Suprapubic skin (tissue), 3 donors: ENCODE measurements at regions not wholly inside any gene's neighbourhood (a gene's known extent, or its start where the extent isn't known, plus 50 kb on each side); places are given as distances from the start of the nearest gene placed in this dataset.
"Not testable (repeated sequence)": the region's sequence is repeated elsewhere in the genome, so short reads cannot be mapped to it uniquely, and the experiment has no call there.

Experiments
- POLR2AphosphoS5 ChIP-seq, 3 donors: sonication (generic); formaldehyde crosslinking; IDR thresholded peaks; one replicate each; pipeline ENCODE4 v1.6.1; 2017; ENCODE audit warnings: antibody characterized with exemption in 3 of 3
- TF ChIP-seq, protein P1 (sequence below), 2 donors: fragments of 200-600 bp in 1 of 2; fragments of 450-650 bp in 1 of 2; sonication (generic) in 1 of 2; IDR thresholded peaks; one replicate each; pipeline ENCODE4 v1.5.1; 2016 to 2019; ENCODE audit warnings: antibody characterized with exemption in 2 of 2, mild to moderate bottlenecking in 1 of 2, moderate library complexity in 1 of 2

DNA sequence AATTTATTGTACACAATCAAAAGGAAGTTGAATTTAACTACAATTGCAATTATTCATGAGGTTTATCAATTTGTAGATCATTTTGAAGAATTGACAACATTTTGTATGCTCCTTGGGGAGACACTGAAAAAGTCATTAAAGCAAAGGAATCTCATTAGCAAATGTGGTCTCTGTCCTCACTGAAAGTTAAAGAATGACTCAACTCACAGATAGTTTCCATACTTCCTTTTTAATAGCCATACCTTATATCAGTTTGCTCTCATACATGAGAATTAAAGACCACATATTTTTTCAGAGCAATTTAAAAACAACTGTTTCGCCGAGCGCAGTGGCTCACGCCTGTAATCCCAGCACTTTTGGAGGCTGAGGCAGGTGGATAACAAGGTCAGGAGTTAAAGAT lies 55.1 kb upstream of the KIF2A start:
- TF ChIP-seq, protein P1, sequence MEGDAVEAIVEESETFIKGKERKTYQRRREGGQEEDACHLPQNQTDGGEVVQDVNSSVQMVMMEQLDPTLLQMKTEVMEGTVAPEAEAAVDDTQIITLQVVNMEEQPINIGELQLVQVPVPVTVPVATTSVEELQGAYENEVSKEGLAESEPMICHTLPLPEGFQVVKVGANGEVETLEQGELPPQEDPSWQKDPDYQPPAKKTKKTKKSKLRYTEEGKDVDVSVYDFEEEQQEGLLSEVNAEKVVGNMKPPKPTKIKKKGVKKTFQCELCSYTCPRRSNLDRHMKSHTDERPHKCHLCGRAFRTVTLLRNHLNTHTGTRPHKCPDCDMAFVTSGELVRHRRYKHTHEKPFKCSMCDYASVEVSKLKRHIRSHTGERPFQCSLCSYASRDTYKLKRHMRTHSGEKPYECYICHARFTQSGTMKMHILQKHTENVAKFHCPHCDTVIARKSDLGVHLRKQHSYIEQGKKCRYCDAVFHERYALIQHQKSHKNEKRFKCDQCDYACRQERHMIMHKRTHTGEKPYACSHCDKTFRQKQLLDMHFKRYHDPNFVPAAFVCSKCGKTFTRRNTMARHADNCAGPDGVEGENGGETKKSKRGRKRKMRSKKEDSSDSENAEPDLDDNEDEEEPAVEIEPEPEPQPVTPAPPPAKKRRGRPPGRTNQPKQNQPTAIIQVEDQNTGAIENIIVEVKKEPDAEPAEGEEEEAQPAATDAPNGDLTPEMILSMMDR (IDR thresholded peaks at IDR 0.05) = not testable (repeated sequence)
- TF ChIP-seq POLR2AphosphoS5 (IDR thresholded peaks at IDR 0.05) = not testable (repeated sequence)
